ENCODE measurements at regions not wholly inside any gene's neighbourhood (a gene's known extent, or its start where the extent isn't known, plus 50 kb on each side); places are given as distances from the start of the nearest gene placed in this dataset.
"Not testable (repeated sequence)": the region's sequence is repeated elsewhere in the genome, so short reads cannot be mapped to it uniquely, and the experiment has no call there.

GRCh38 chr10:83489161-83489560 is 650.1 kb upstream of the GHITM start:
- DNase-seq, result no peak
- no peaks in the 10 kb centered on the region for H3K27me3 Mint-ChIP-seq
- H3K4me1 Mint-ChIP-seq, result no peaks in the 10 kb centered on the region
- no peak overlapping the region for H3K27ac Mint-ChIP-seq
- H3K36me3 Mint-ChIP-seq (ENCODE audit: low read depth), result no peaks in the 10 kb centered on the region
- no peaks in the 10 kb centered on the region for H3K9me3 Mint-ChIP-seq
- intact Hi-C loops (cut with micrococcal nuclease), result no loop called here
- H3K4me3 Mint-ChIP-seq, result no peak overlapping the region

GRCh38 chr10:83492004-83492403 is 647.3 kb upstream of the GHITM start:
- Mint-ChIP-seq H3K27ac (no peak overlapping the region), H3K4me3 (no peak overlapping the region), H3K36me3 (ENCODE audit: low read depth) (no peaks in the 10 kb centered on the region), H3K9me3 (no peaks in the 10 kb centered on the region), H3K4me1 (no peaks in the 10 kb centered on the region), H3K27me3 (no peaks in the 10 kb centered on the region)
- intact Hi-C loops (cut with micrococcal nuclease), result no loop called here
- no peak for DNase-seq

- no peak for DNase-seq
- no peak overlapping the region for H3K4me3 Mint-ChIP-seq
- H3K36me3 Mint-ChIP-seq (ENCODE audit: low read depth), result no peaks in the 10 kb centered on the region
- intact Hi-C loops (cut with micrococcal nuclease), result no loop called here
- no peak overlapping the region for H3K27ac Mint-ChIP-seq
- no peaks in the 10 kb centered on the region for H3K4me1 Mint-ChIP-seq
- no peaks in the 10 kb centered on the region for H3K27me3 Mint-ChIP-seq
- H3K9me3 Mint-ChIP-seq, result peaks cover 3% of the 10 kb centered on the region
Measured at GRCh38 chr10:83512681-83513080, 626.6 kb upstream of the GHITM start.

DNA sequence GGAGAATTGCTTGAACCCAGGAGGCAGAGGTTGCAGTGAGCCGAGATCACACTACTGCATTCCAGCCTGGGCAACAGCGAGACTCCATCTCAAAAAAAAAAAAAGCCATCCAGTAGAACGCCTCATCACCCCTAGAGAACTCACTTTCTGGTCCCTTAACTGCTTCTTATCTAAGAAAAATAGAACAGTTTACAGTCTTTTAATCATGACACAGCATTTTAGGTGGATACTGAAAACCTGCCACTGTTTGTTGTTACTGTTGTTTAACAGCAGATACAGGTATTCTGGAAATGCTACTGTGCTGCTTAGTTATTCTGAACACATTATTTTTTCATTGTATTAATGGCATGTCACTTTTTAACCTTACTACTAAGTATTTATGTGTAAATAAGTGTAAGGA is 624.3 kb upstream of the GHITM start:
- H3K4me1 Mint-ChIP-seq, result no peaks in the 10 kb centered on the region
- H3K27ac Mint-ChIP-seq, result no peak overlapping the region
- intact Hi-C loops (cut with micrococcal nuclease), result no loop called here
- H3K9me3 Mint-ChIP-seq, result peaks cover 3% of the 10 kb centered on the region
- no peak for DNase-seq
- no peak overlapping the region for H3K4me3 Mint-ChIP-seq
- no peaks in the 10 kb centered on the region for H3K27me3 Mint-ChIP-seq
- no peaks in the 10 kb centered on the region for H3K36me3 Mint-ChIP-seq (ENCODE audit: low read depth)

- Mint-ChIP-seq H3K27me3 (no peaks in the 10 kb centered on the region), H3K36me3 (ENCODE audit: low read depth) (no peaks in the 10 kb centered on the region), H3K4me3 (no peak overlapping the region), H3K4me1 (no peaks in the 10 kb centered on the region), H3K27ac (no peak overlapping the region), H3K9me3 (peaks cover 3% of the 10 kb centered on the region)
- intact Hi-C loops (cut with micrococcal nuclease), result no loop called here
- DNase-seq, result no peak
Measured at GRCh38 chr10:83516788-83517187, 622.5 kb upstream of the GHITM start.

DNA sequence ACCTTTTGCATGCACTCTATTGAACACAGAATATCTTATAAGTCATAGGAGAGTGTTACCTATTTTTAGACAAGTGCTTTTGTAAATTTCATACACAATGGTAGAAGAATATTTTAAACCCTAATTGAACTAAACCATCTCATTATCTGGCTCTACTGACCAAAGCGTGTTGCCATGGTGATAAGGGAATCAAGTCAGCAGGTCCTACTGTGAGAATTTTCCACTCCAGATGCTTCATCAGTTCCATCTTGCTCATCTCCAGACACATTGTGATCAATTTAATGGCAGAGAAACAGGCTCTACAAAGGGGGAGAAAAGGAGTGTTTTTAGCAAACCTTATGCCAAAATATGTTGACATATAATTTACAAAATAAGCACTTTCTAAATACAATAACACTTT is 621.9 kb upstream of the GHITM start:
- no peaks in the 10 kb centered on the region for H3K27me3 Mint-ChIP-seq
- no peaks in the 10 kb centered on the region for H3K4me1 Mint-ChIP-seq
- intact Hi-C loops (cut with micrococcal nuclease), result no loop called here
- H3K9me3 Mint-ChIP-seq, result peaks cover 3% of the 10 kb centered on the region
- no peak for DNase-seq
- H3K36me3 Mint-ChIP-seq (ENCODE audit: low read depth), result no peaks in the 10 kb centered on the region
- H3K4me3 Mint-ChIP-seq, result no peak overlapping the region
- no peak overlapping the region for H3K27ac Mint-ChIP-seq

- no peaks in the 10 kb centered on the region for H3K36me3 Mint-ChIP-seq (ENCODE audit: low read depth)
- intact Hi-C loops (cut with micrococcal nuclease), result no loop called here
- H3K9me3 Mint-ChIP-seq, result peaks cover 3% of the 10 kb centered on the region
- no peaks in the 10 kb centered on the region for H3K27me3 Mint-ChIP-seq
- H3K4me3 Mint-ChIP-seq, result no peak overlapping the region
- no peak overlapping the region for H3K27ac Mint-ChIP-seq
- no peaks in the 10 kb centered on the region for H3K4me1 Mint-ChIP-seq
- DNase-seq, result no peak
Measured at GRCh38 chr10:83518779-83519178, 620.5 kb upstream of the GHITM start.

GRCh38 chr10:83520386-83520785 is 618.9 kb upstream of the GHITM start:
- H3K27me3 Mint-ChIP-seq; H3K4me1 Mint-ChIP-seq; H3K27ac Mint-ChIP-seq; H3K9me3 Mint-ChIP-seq; intact Hi-C loops (cut with micrococcal nuclease); H3K4me3 Mint-ChIP-seq; DNase-seq; H3K36me3 Mint-ChIP-seq (ENCODE audit: low read depth): not testable (repeated sequence)

GRCh38 chr10:83522456-83522855 is 616.9 kb upstream of the GHITM start:
- H3K9me3 Mint-ChIP-seq, result peaks cover 6% of the 10 kb centered on the region
- no peaks in the 10 kb centered on the region for H3K4me1 Mint-ChIP-seq
- no peak overlapping the region for H3K4me3 Mint-ChIP-seq
- H3K27ac Mint-ChIP-seq, result no peak overlapping the region
- DNase-seq, result no peak
- intact Hi-C loops (cut with micrococcal nuclease), result no loop called here
- no peaks in the 10 kb centered on the region for H3K27me3 Mint-ChIP-seq
- H3K36me3 Mint-ChIP-seq (ENCODE audit: low read depth), result no peaks in the 10 kb centered on the region

- H3K4me3 Mint-ChIP-seq, result no peak overlapping the region
- no peak overlapping the region for H3K27ac Mint-ChIP-seq
- intact Hi-C loops (cut with micrococcal nuclease), result no loop called here
- peaks cover 8% of the 10 kb centered on the region for H3K9me3 Mint-ChIP-seq
- no peaks in the 10 kb centered on the region for H3K4me1 Mint-ChIP-seq
- no peaks in the 10 kb centered on the region for H3K27me3 Mint-ChIP-seq
- H3K36me3 Mint-ChIP-seq (ENCODE audit: low read depth), result no peaks in the 10 kb centered on the region
- no peak for DNase-seq
Measured at GRCh38 chr10:83522881-83523386, 616.4 kb upstream of the GHITM start.

- peaks cover 15% of the 10 kb centered on the region for H3K9me3 Mint-ChIP-seq
Measured at GRCh38 chr10:83527934-83528333, 611.4 kb upstream of the GHITM start.

DNA sequence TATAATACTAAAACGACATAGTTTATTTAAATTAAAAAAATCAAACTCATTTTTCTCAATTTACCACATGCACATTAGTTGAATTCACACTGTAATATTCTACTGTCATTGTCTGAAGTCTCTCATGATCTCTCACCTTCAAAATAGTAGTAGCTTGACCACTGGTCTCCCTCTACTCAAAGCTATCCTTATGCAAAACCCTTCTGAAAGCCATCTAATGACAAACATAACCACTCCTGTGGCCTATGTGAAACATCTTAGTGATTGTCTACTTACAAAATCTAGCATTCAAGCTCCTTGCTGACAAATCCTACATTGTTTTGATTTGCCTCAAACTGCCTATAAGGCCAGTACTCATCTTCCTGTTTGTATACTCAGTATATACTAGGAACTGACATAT is 606.0 kb upstream of the GHITM start:
- Mint-ChIP-seq H3K4me3 (no peak overlapping the region), H3K27ac (no peak overlapping the region)

More at GRCh38 chr10:83527934-83528333, 611.4 kb upstream of the GHITM start:
- no peak overlapping the region for H3K27ac Mint-ChIP-seq
- H3K36me3 Mint-ChIP-seq (ENCODE audit: low read depth), result no peaks in the 10 kb centered on the region
- H3K4me1 Mint-ChIP-seq, result no peaks in the 10 kb centered on the region
- no peak overlapping the region for H3K4me3 Mint-ChIP-seq
- no peak for DNase-seq
- intact Hi-C loops (cut with micrococcal nuclease), result no loop called here
- H3K27me3 Mint-ChIP-seq, result no peaks in the 10 kb centered on the region

DNA sequence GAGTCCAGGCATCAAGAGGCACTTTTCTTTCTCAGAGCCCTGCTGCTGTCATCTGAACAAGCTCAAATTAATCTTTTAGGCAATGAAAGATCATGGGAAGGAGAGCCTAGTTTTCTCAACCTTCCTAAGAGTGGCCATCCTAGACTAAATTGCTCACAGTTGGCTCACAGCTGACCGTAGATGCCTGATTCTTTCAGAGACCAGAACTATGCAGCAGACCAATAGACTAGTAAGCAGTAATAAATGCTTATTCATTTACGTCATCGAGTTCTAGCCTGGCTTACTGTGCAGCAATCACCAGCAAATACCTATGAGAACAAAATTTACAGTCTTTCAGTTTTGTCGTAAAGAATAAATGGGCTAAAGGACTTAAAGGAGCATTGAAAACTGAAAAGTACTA is 602.9 kb upstream of the GHITM start:
- Mint-ChIP-seq H3K27me3 (no peaks in the 10 kb centered on the region), H3K27ac (no peak overlapping the region), H3K36me3 (ENCODE audit: low read depth) (no peaks in the 10 kb centered on the region), H3K4me3 (no peak overlapping the region), H3K4me1 (no peaks in the 10 kb centered on the region), H3K9me3 (no peaks in the 10 kb centered on the region)
- no peak for DNase-seq
- intact Hi-C loops (cut with micrococcal nuclease), result no loop called here

More for the DNA sequence above, 606.0 kb upstream of the GHITM start:
- Mint-ChIP-seq H3K27me3 (no peaks in the 10 kb centered on the region), H3K9me3 (peaks cover 5% of the 10 kb centered on the region), H3K4me1 (no peaks in the 10 kb centered on the region), H3K36me3 (ENCODE audit: low read depth) (no peaks in the 10 kb centered on the region)
- intact Hi-C loops (cut with micrococcal nuclease), result no loop called here
- no peak for DNase-seq

- Mint-ChIP-seq H3K4me3 (no peak overlapping the region), H3K27me3 (no peaks in the 10 kb centered on the region)
Measured at GRCh38 chr10:83538047-83538446, 601.3 kb upstream of the GHITM start.

GRCh38 chr10:83539528-83540308 is 599.6 kb upstream of the GHITM start:
- Mint-ChIP-seq H3K4me1 (no peaks in the 10 kb centered on the region), H3K9me3 (no peaks in the 10 kb centered on the region), H3K27me3 (no peaks in the 10 kb centered on the region), H3K36me3 (ENCODE audit: low read depth) (no peaks in the 10 kb centered on the region), H3K27ac (no peak overlapping the region), H3K4me3 (no peak overlapping the region)
- no peak for DNase-seq
- intact Hi-C loops (cut with micrococcal nuclease), result no loop called here

More at GRCh38 chr10:83538047-83538446, 601.3 kb upstream of the GHITM start:
- H3K36me3 Mint-ChIP-seq (ENCODE audit: low read depth), result no peaks in the 10 kb centered on the region
- no peaks in the 10 kb centered on the region for H3K4me1 Mint-ChIP-seq
- H3K27ac Mint-ChIP-seq, result no peak overlapping the region
- intact Hi-C loops (cut with micrococcal nuclease), result no loop called here
- DNase-seq, result no peak
- H3K9me3 Mint-ChIP-seq, result no peaks in the 10 kb centered on the region

Measured in activated CD4-positive, alpha-beta T cell treated with anti-CD3 and anti-CD28 coated beads, Interleukin-2, amount 10 ng/mL, durations not matched to agents 24 days and 14 days (primary cell).